ENCODE measurements at regions not wholly inside any gene's neighbourhood (a gene's known extent, or its start where the extent isn't known, plus 50 kb on each side); places are given as distances from the start of the nearest gene placed in this dataset.

DNA sequence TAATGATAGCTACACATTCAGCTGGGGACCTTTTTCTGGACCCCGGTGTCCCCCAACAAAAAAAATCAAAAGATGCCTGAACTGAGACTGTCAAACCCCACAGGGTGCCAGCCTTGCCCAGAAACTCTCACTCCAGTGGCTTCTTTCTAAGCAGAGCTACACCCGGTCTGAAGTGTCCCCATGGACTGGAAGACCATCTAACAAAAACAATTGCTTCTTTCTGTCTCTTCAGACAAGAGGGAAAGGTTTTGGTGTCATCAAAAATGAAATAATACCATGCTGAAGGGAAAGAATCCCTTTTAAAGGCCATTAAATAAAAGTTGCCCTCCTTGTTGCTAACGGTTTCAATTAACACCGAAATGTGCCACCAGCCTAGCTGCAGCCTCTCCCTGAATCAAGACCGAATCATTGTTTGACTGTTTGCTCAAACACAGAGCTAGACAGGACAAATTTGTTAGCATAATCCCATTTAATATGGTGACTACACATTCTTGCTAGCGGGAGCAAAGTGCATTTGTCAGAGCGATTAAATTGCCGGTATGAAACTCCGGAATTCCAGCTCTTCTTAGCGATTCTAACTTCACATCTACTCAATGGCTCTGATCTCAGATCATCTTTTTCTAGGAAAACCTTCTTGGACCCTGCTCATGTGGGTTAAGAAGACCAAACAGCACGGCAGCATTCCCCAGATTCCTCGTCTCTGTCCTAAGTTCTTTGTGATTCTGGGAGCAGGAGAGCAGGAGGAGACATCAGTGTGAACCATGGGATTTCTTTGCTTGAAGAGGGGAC lies 397.5 kb upstream of the PRKCQ start:
- Histone ChIP-seq H3K9ac (replicated peaks; ENCODE audit: extremely low read depth, insufficient read depth, low read length) (no peak overlapping the region), H3K4me2 (ENCODE audit: insufficient read depth, low read length) (no peak overlapping the region), H3K27ac (ENCODE audit: insufficient read depth, low read depth, low read length) (no peak overlapping the region), H3K36me3 (ENCODE audit: control insufficient read depth in 2 of 2, extremely low read depth in 1 of 2, insufficient read depth in 2 of 2, low read length in 2 of 2) (no peaks in the 10 kb centered on the region), H3K27me3 (ENCODE audit: control insufficient read depth in 2 of 2, insufficient read depth in 2 of 2, low read length in 2 of 2) (no peaks in the 10 kb centered on the region), H3K4me1 (ENCODE audit: control insufficient read depth, extremely low read depth, insufficient read depth, low read length) (no peaks in the 10 kb centered on the region), H3K9me1 (replicated peaks; ENCODE audit: control insufficient read depth, extremely low read depth, insufficient read depth, low read length) (no peaks in the 10 kb centered on the region), H3K9me3 (replicated peaks; ENCODE audit: control insufficient read depth, insufficient read depth, low read length) (no peaks in the 10 kb centered on the region), H4K20me1 (replicated peaks; ENCODE audit: control insufficient read depth, extremely low read depth, insufficient read depth, low read length) (no peaks in the 10 kb centered on the region), H3K79me2 (ENCODE audit: control insufficient read depth, insufficient read depth, low read length) (no peaks in the 10 kb centered on the region), H2AFZ (ENCODE audit: low read depth, low read length) (no peak overlapping the region), H3K4me3 (replicated peaks in 1 of 3; ENCODE audit: insufficient read depth in 1 of 3, low read depth in 1 of 3, low read length in 3 of 3) (no peak overlapping the region)
- ChIA-PET CTCF (no interaction called here), POLR2A (no interaction called here)
- no peak for TF ChIP-seq GATA2 (IDR thresholded peaks at IDR 0.05; ENCODE audit: insufficient read depth, insufficient read length, low read depth, low read length)
- no peak for FAIRE-seq
- dilution Hi-C loops (cut with MboI; ENCODE audit: extremely low pct_ligation_motif_present, low sequenced_read_pairs): no loop called here
- no peak for DNase-seq (ENCODE audit: low read depth, low spot score)
- no TSS peak for BruUV-seq (replicated peaks)
- intact Hi-C loops (cut with micrococcal nuclease): no loop called here

DNA sequence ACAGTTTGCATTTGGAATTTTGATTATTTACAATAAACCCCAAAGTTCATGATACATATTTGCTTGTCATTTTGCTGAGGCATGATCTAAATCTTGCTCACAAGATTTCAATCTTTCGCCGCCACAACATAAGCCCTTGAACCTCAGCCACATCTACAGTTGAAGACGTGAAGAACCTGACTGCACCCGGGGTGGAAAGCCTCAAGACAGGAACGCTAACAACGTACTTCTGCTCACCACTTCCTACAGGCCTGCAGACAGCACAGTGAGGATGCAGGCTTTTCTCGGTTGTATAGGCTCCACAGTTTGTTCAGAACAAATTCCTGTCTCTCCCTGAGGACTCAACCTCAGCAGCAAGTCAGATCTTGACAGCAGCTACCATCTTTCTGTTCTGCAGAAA lies 393.8 kb upstream of the PRKCQ start:
- H3K9me3 ChIP-seq (replicated peaks; ENCODE audit: control insufficient read depth, insufficient read depth, low read length): no peaks in the 10 kb centered on the region
- FAIRE-seq (no peak), DNase-seq (ENCODE audit: low read depth, low spot score) (no peak)
- H3K9me1 ChIP-seq (replicated peaks; ENCODE audit: control insufficient read depth, extremely low read depth, insufficient read depth, low read length): no peaks in the 10 kb centered on the region
- H3K27me3 ChIP-seq (ENCODE audit: control insufficient read depth in 2 of 2, insufficient read depth in 2 of 2, low read length in 2 of 2): no peaks in the 10 kb centered on the region
- H3K36me3 ChIP-seq (ENCODE audit: control insufficient read depth in 2 of 2, extremely low read depth in 1 of 2, insufficient read depth in 2 of 2, low read length in 2 of 2): no peaks in the 10 kb centered on the region
- H3K9ac ChIP-seq (replicated peaks; ENCODE audit: extremely low read depth, insufficient read depth, low read length): no peak overlapping the region
- no peaks in the 10 kb centered on the region for H3K4me1 ChIP-seq (ENCODE audit: control insufficient read depth, extremely low read depth, insufficient read depth, low read length)
- no peaks in the 10 kb centered on the region for H3K79me2 ChIP-seq (ENCODE audit: control insufficient read depth, insufficient read depth, low read length)
- no peak overlapping the region for H3K27ac ChIP-seq (ENCODE audit: insufficient read depth, low read depth, low read length)
- TF ChIP-seq EZH2 (IDR thresholded peaks at IDR 0.05; ENCODE audit: borderline replicate concordance, low read depth, low read length, severe bottlenecking) (no peak), POLR2A (IDR thresholded peaks at IDR 0.05; ENCODE audit: low read depth, low read length) (no peak), FOS (IDR thresholded peaks at IDR 0.05; ENCODE audit: borderline replicate concordance, insufficient read depth, low read length) (no peak), JUN (IDR thresholded peaks at IDR 0.05; ENCODE audit: borderline replicate concordance, insufficient read depth, insufficient read length, low read depth) (no peak), MYC (IDR thresholded peaks at IDR 0.05; ENCODE audit: low read depth, low read length) (no peak), POLR2AphosphoS5 (IDR thresholded peaks at IDR 0.05; ENCODE audit: insufficient read depth, low read depth, low read length) (no peak), GATA2 (IDR thresholded peaks at IDR 0.05; ENCODE audit: insufficient read depth, insufficient read length, low read depth, low read length) (no peak)
- TF ChIP-seq, protein P1, sequence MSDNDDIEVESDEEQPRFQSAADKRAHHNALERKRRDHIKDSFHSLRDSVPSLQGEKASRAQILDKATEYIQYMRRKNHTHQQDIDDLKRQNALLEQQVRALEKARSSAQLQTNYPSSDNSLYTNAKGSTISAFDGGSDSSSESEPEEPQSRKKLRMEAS (IDR thresholded peaks at IDR 0.05; ENCODE audit: insufficient read depth, insufficient read length): no peak
- TF ChIP-seq, protein P2, sequence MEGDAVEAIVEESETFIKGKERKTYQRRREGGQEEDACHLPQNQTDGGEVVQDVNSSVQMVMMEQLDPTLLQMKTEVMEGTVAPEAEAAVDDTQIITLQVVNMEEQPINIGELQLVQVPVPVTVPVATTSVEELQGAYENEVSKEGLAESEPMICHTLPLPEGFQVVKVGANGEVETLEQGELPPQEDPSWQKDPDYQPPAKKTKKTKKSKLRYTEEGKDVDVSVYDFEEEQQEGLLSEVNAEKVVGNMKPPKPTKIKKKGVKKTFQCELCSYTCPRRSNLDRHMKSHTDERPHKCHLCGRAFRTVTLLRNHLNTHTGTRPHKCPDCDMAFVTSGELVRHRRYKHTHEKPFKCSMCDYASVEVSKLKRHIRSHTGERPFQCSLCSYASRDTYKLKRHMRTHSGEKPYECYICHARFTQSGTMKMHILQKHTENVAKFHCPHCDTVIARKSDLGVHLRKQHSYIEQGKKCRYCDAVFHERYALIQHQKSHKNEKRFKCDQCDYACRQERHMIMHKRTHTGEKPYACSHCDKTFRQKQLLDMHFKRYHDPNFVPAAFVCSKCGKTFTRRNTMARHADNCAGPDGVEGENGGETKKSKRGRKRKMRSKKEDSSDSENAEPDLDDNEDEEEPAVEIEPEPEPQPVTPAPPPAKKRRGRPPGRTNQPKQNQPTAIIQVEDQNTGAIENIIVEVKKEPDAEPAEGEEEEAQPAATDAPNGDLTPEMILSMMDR (IDR thresholded peaks at IDR 0.05; ENCODE audit: extremely low read depth in 1 of 2, insufficient read depth in 1 of 2, low read depth in 1 of 2, low read length in 2 of 2): no peak
- no TSS peak for BruUV-seq (replicated peaks)
- CTCF ChIA-PET: no interaction called here
- intact Hi-C loops (cut with micrococcal nuclease): no loop called here
- dilution Hi-C loops (cut with MboI; ENCODE audit: extremely low pct_ligation_motif_present, low sequenced_read_pairs): no loop called here
- H2AFZ ChIP-seq (ENCODE audit: low read depth, low read length): no peak overlapping the region
- no peaks in the 10 kb centered on the region for H4K20me1 ChIP-seq (replicated peaks; ENCODE audit: control insufficient read depth, extremely low read depth, insufficient read depth, low read length)
- POLR2A ChIA-PET: no interaction called here
- no peak overlapping the region for H3K4me3 ChIP-seq (replicated peaks in 1 of 3; ENCODE audit: insufficient read depth in 1 of 3, low read depth in 1 of 3, low read length in 3 of 3)
- no peak overlapping the region for H3K4me2 ChIP-seq (ENCODE audit: insufficient read depth, low read length)
